GM18909 (cell line): ENCODE measurements at regions not wholly inside any gene's neighbourhood (a gene's known extent, or its start where the extent isn't known, plus 50 kb on each side); places are given as distances from the start of the nearest gene placed in this dataset.
A peak's percentile ranks its signal among the peaks of the same experiment; 100 is the strongest.

Experiments used
- ATAC-seq: cut with Tn5 transposase; IDR thresholded peaks from one replicate; pipeline ENCODE4 v1.9.1; 2021; ENCODE audit warnings: mild to moderate bottlenecking; ENCODE audit not compliant: unreplicated experiment, poor library complexity

DNA sequence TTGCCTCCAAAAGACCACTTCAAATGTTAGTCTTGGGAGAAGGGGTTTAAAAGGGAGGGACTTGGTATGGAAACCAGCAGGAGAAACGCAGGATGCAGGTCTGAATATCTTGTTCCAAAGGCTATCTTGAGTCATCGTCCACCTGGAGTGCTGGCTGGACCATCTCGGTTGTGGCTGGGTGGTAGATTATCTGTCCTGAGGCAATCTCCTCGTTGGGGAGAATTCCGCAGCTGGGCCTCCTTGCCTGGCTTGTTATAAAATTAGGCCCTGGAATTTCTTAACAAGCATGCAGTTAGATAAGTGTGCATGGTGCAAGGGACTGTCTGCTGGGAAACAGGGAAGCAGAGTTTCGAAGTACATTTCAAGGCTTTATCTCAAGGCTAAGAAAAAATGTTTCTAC is 2045.7 kb upstream of the TENM3 start:
- no peak for ATAC-seq

- peak; percentile 91 for ATAC-seq
Observed at GRCh38 chr4:180203349-180203748, 2039.9 kb upstream of the TENM3 start.

DNA sequence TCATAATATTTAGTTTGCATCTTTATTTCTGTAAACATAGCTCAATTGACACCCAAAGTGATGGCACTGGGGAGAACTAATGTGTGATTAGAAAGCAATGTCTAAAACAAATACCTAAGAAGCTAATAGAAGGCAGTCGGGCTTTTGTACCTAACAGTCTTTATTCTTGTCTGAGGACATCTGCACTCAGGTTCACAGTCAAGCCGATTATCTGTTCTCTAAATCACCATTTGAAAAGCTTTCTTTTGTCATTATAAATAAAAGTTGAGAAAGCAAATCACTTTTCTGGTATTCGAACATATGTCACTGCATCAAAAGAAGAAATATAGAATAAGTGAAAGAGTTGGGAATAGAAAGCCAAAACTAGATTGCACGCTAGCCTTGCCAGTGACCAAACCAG is 2037.9 kb upstream of the TENM3 start:
- ATAC-seq, result no peak

GRCh38 chr4:180207921-180208320 is 2035.3 kb upstream of the TENM3 start:
- ATAC-seq, result no peak

DNA sequence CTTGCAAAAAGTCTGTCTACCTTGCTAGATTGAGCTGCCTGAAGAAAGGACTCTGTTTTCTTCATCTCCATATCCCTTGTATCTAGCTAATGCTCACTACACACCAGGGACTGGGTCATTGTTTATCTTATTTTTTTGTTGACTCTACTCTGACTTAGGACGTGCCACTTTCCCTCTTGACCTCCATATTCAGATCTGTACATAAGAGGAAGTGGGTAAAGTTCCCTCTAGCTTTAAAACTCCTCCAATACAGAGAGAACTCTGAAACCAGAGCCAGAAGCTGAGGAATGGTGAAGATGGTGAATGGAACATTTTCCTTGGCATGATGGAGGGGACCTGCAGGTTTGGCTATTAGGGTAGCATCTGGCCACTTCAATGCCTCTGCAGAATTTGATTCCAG is 2026.1 kb upstream of the TENM3 start:
- no peak for ATAC-seq

- ATAC-seq, result peak; percentile 55
Observed at GRCh38 chr4:180219080-180219479, 2024.1 kb upstream of the TENM3 start.

GRCh38 chr4:180225977-180226376 is 2017.2 kb upstream of the TENM3 start:
- ATAC-seq, result no peak

DNA sequence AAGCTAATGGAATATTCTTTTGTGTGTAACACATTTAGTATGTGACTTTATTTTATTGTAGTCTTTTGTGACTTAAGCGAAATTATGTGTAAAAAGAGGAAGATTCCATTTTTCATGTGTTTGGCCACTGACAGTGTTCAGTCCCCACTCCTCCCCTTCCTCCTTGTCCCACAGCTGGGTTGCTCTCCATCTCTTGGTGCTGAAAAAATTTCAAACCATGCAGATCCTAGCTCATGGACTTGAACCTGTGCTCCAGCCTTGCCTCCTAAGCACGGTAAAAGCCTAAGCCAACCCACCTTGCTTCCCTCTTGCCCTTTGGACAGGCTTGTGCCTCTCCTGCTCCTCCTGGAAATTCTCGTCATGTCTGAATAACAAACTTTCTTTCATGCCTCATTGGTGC is 2008.5 kb upstream of the TENM3 start:
- ATAC-seq, result no peak

DNA sequence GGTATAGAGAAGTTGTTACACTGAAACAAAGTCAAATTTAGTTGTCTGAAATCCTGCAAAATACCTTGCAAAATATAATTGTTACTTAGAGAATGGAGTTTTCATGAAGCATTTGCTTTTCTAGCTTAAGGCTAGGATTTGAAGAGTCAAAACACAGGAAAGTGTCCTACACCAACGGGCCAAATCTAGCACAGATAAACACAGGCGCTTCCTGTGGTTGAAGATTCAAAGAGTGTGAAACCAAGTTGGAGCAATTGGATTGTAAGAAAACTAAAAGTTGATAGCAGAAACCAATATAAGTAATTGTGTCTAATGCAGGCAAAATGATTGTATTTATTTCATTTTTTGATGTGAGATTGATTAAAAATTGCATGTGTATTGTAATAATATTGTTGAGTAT is 2002.5 kb upstream of the TENM3 start:
- no peak for ATAC-seq

GRCh38 chr4:180253419-180253818 is 1989.8 kb upstream of the TENM3 start:
- no peak for ATAC-seq

GRCh38 chr4:180261346-180261745 is 1981.9 kb upstream of the TENM3 start:
- no peak for ATAC-seq

GRCh38 chr4:180280076-180280475 is 1963.1 kb upstream of the TENM3 start:
- peak; percentile 89 for ATAC-seq

DNA sequence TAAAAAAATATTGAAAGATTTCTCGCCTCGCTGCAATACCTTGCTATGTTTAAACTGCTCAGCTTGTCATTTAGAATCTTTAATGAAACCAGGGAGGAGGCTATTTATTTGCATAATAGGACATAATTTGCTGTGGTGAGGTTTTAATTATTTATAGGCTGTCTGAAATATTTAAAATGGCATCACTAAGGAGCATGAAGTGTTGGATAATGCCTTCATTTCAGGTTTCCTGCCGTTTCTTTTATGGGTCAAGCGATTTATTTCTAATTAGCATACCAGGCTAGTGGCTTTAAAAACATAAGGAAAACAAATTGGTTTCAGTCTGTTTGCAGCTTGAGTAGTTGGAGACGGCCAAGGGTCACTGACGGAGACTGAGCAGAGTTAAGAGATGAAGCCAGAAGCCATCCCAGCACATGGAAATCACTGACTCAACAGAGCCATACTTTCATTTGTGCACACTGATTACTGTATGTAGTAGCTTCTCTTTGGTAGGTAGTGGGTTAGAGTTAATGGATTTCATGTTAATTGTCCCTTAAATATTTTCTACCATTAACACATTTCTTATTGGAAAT is 1962.4 kb upstream of the TENM3 start:
- peak; percentile 6 for ATAC-seq

DNA sequence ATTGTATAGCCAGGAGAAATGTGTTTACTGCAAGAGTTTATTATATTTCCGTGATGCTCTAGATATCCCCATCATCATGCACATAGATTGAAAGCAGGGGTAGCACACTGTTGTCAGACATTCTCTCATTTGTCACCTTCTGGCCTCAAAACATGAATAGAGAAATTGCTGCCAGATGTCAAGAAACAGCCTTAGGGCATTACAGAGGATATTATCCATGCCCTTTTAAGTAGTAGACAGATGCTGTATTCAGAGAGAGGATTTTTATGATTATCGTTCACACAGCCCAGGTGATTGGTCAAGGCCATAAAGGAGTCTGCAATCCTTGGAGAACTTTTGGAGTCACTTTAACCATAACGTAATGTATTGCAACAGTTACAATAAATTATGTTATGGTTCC is 1961.5 kb upstream of the TENM3 start:
- no peak for ATAC-seq

DNA sequence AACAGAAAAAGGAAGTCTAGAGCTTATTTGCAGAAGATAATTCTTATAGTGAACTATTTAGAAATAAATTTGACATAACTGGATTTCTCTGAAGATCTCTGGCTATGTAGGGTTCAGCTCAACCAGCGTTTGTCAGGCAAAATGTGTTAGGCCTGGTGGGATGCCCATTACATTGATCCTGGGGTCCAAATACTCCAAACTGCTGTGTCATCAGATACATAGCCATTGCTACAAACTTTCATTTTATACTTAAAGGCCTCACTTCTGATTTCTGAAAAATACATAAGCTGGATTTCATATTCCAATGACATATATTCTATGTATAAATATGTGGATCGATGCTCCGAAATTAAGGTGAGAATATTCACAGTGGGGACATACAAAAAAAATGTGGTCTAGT is 1958.9 kb upstream of the TENM3 start:
- ATAC-seq, result no peak

- peak; percentile 79 for ATAC-seq
Observed at GRCh38 chr4:180285796-180286195, 1957.4 kb upstream of the TENM3 start.

DNA sequence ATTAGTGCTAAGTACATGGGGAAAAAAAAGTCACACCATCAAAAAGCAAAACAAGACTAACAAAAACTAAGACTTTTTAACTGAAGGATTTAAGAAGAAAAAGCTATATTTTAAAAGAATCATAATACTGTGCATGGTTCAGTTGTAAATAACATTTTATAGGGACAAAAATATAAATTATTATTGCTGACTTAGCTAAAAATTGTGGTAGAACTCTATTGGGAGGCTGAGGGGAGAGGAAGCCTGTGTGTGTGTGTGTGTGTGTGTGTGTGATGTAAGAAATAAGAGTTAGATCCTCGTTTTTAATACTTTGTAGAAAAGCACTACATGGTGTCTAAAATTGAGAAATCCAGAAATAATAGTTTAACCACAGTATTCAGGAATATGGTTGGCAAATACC is 1950.9 kb upstream of the TENM3 start:
- ATAC-seq, result no peak

DNA sequence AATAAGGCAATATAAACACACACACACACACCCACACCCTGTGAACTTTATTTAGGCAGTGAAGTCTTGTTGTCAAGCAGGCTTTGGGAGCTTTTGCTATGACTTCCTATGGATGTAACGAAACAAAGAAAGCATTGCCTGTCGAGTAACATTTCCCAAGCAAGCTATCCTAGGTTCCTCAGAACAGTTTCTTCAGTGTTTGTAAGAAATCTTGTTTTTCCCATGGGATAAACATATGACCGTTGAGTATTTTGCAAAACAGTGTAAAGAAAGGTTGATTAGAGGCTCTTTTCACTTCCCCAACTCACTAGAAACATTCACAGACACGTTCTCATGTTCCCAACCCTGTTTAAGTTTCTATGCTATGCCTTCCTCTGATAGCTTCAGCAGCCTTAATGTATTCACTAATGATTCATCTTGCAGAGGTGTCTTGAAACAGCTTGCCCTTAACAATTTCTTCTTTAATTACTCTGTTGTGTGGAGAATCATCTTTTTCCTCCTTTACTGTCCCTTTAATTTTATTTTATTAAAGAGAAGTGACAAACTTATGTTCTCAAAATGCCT is 1947.1 kb upstream of the TENM3 start:
- ATAC-seq, result peak; percentile 61

DNA sequence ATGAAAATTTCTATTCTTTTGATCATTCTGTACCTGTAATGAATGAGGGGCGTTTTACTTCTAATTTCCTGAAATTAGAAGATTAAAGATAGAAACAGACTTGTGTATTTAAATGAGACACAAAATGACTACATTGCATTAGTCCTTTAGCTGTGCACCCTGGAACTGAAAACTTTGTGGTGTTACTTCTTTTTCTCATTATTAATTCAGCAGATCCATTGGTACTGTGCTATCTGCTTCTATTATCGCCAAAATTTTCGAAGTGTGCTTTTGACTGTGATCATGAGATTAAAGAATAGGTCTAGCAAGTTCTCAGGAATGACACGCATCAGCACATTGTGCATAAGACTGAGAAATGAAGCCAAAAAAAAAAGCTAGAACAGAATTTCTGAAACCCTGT is 1938.9 kb upstream of the TENM3 start:
- no peak for ATAC-seq

- ATAC-seq, result no peak
Observed at GRCh38 chr4:180310616-180311015, 1932.6 kb upstream of the TENM3 start.

- ATAC-seq, result peak; percentile 80
Observed at GRCh38 chr4:180314972-180315371, 1928.2 kb upstream of the TENM3 start.

- no peak for ATAC-seq
Observed at GRCh38 chr4:180330521-180330920, 1912.7 kb upstream of the TENM3 start.

- no peak for ATAC-seq
Observed at GRCh38 chr4:180333162-180333561, 1910.0 kb upstream of the TENM3 start.
